Neural cell (in vitro differentiated cells): ENCODE measurements at regions not wholly inside any gene's neighbourhood (a gene's known extent, or its start where the extent isn't known, plus 50 kb on each side); places are given as distances from the start of the nearest gene placed in this dataset.

Experiments
- H2AFZ ChIP-seq: fragments of 200-600, 300-800 bp; sonication (generic), shearing (Covaris generic); 2 replicates; pipeline ENCODE4 v1.6.0; 2014; ENCODE audit warnings: low read depth, mild to moderate bottlenecking, antibody characterized with exemption, low read length, moderate library complexity
- H3F3A ChIP-seq: fragments of 200-600 bp; shearing (Covaris generic); 2 replicates; pipeline ENCODE4 v1.6.1; 2016; ENCODE audit warnings: mild to moderate bottlenecking, moderate library complexity, mixed read lengths, antibody characterized with exemption, low read length; ENCODE audit not compliant: insufficient read depth, poor library complexity, severe bottlenecking
- H3K27ac ChIP-seq: fragments of 200-600, 300-800 bp; sonication (generic), shearing (Covaris generic); 2 replicates; pipeline ENCODE4 v1.5.1; 2014; ENCODE audit warnings: mild to moderate bottlenecking, low read length, moderate library complexity
- H3K27me3 ChIP-seq: fragments of 300-800, 200-600 bp; sonication (generic), shearing (Covaris generic); 2 replicates; pipeline ENCODE4 v1.6.0; 2014; ENCODE audit warnings: mild to moderate bottlenecking, low read depth, low read length, moderate library complexity; ENCODE audit not compliant: insufficient read depth
- H3K36me3 ChIP-seq: fragments of 300-800, 200-600 bp; sonication (generic), shearing (Covaris generic); 2 replicates; pipeline ENCODE4 v1.5.1; 2014; ENCODE audit warnings: mild to moderate bottlenecking, antibody characterized with exemption, low read length, moderate library complexity; ENCODE audit not compliant: insufficient read depth
- H3K4me2 ChIP-seq: fragments of 300-800, 200-600 bp; sonication (generic), shearing (Covaris generic); 2 replicates; pipeline ENCODE4 v1.6.0; 2014; ENCODE audit warnings: mild to moderate bottlenecking, low read length
- H3K4me3 ChIP-seq: fragments of 300-800, 200-600 bp; sonication (generic), shearing (Covaris generic); 2 replicates; pipeline ENCODE4 v1.5.1; 2014; ENCODE audit warnings: mild to moderate bottlenecking, low read length, moderate library complexity
- H3K79me2 ChIP-seq: fragments of 200-600 bp; shearing (Covaris generic); replicated peaks from 2 replicates; pipeline ENCODE4 v1.6.0; 2014; ENCODE audit warnings: mild to moderate bottlenecking, low read length, moderate library complexity; ENCODE audit not compliant: insufficient read depth
- H3K9ac ChIP-seq: fragments of 300-800, 200-600 bp; sonication (generic), shearing (Covaris generic); 2 replicates; pipeline ENCODE4 v1.6.1; 2016; ENCODE audit warnings: mild to moderate bottlenecking, low read length, mixed read lengths
- H3K9me2 ChIP-seq: fragments of 200-600 bp; shearing (Covaris generic); 2 replicates; pipeline ENCODE4 v1.6.1; 2016; ENCODE audit warnings: mild to moderate bottlenecking, low read length, mixed read lengths; ENCODE audit not compliant: insufficient read depth
- H3K9me3 ChIP-seq: fragments of 200-600, 300-800 bp; sonication (generic), shearing (Covaris generic); 2 replicates; pipeline ENCODE4 v1.6.1; 2016; ENCODE audit warnings: mild to moderate bottlenecking, mixed run types, low read length, moderate library complexity, mixed read lengths
- H4K20me1 ChIP-seq: fragments of 200-600 bp; shearing (Covaris generic); 2 replicates; pipeline ENCODE4 v1.6.1; 2016; ENCODE audit warnings: mild to moderate bottlenecking, mixed run types; ENCODE audit not compliant: insufficient read depth
- EP300 ChIP-seq: fragments of 450-650 bp; conservative IDR thresholded peaks from 2 replicates; pipeline ENCODE4 v1.6.1; 2014; ENCODE audit warnings: antibody characterized with exemption, mild to moderate bottlenecking, moderate library complexity; ENCODE audit not compliant: poor library complexity, severe bottlenecking
- EZH2 ChIP-seq: fragments of 200-600, 300-800 bp; shearing (Covaris generic), sonication (generic); IDR thresholded peaks from 2 replicates; pipeline ENCODE4 v1.6.1; 2014; ENCODE audit warnings: antibody characterized with exemption, low read length, borderline replicate concordance, mild to moderate bottlenecking; ENCODE audit not compliant: insufficient read depth, poor library complexity, severe bottlenecking
- RAD21 ChIP-seq: fragments of 450-650 bp; conservative IDR thresholded peaks from 2 replicates; pipeline ENCODE4 v1.6.1; 2014; ENCODE audit warnings: antibody characterized with exemption, mild to moderate bottlenecking, moderate library complexity
- SMC3 ChIP-seq: fragments of 450-650 bp; conservative IDR thresholded peaks from 2 replicates; pipeline ENCODE4 v1.6.1; 2014; ENCODE audit warnings: antibody characterized with exemption, mild to moderate bottlenecking, moderate library complexity; ENCODE audit not compliant: poor library complexity
- TAF1 ChIP-seq: IDR thresholded peaks from 2 replicates; pipeline ENCODE4 v1.6.1; 2012; ENCODE audit warnings: low read depth
- TF ChIP-seq, protein P1 (sequence below): IDR thresholded peaks from 2 replicates; pipeline ENCODE4 v1.6.1; 2012; ENCODE audit warnings: borderline replicate concordance
- TF ChIP-seq, protein P2 (sequence below): fragments of 450-650 bp; IDR thresholded peaks from 2 replicates; pipeline ENCODE4 v1.5.1; 2014; ENCODE audit warnings: antibody characterized with exemption, mild to moderate bottlenecking, moderate library complexity; ENCODE audit not compliant: poor library complexity, severe bottlenecking

DNA sequence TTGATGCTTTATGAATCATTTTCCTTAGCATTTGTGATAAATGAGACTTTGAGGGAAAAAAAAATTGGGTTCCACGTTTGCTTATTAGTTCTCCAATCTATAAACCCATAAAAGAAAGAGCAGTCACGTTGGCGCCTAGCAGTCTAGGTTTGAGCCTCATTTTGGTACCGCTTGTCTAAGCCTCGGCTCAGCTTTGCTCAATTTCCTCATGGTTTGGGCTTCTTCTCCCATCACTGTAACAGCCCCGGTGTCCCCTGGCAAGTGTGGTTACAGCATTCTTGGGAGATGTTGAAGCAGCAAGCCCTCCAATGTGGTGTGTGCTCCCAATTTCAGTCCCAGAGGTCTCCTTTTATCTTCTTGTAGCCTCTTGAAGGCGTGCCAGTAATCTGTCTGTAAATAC, 578.4 kb downstream of the CDK5RAP2 start:
- Histone ChIP-seq H3K79me2 (no peaks in the 10 kb centered on the region), H3F3A (no peaks in the 10 kb centered on the region), H3K9me2 (no peaks in the 10 kb centered on the region), H4K20me1 (no peaks in the 10 kb centered on the region), H3K27ac (no peak overlapping the region), H3K9me3 (no peaks in the 10 kb centered on the region), H3K9ac (no peak overlapping the region), H3K36me3 (no peaks in the 10 kb centered on the region), H3K27me3 (no peaks in the 10 kb centered on the region), H3K4me2 (no peak overlapping the region), H3K4me3 (no peak overlapping the region), H2AFZ (no peak overlapping the region)
- TF ChIP-seq RAD21, result no peak
- TF ChIP-seq, protein P1, sequence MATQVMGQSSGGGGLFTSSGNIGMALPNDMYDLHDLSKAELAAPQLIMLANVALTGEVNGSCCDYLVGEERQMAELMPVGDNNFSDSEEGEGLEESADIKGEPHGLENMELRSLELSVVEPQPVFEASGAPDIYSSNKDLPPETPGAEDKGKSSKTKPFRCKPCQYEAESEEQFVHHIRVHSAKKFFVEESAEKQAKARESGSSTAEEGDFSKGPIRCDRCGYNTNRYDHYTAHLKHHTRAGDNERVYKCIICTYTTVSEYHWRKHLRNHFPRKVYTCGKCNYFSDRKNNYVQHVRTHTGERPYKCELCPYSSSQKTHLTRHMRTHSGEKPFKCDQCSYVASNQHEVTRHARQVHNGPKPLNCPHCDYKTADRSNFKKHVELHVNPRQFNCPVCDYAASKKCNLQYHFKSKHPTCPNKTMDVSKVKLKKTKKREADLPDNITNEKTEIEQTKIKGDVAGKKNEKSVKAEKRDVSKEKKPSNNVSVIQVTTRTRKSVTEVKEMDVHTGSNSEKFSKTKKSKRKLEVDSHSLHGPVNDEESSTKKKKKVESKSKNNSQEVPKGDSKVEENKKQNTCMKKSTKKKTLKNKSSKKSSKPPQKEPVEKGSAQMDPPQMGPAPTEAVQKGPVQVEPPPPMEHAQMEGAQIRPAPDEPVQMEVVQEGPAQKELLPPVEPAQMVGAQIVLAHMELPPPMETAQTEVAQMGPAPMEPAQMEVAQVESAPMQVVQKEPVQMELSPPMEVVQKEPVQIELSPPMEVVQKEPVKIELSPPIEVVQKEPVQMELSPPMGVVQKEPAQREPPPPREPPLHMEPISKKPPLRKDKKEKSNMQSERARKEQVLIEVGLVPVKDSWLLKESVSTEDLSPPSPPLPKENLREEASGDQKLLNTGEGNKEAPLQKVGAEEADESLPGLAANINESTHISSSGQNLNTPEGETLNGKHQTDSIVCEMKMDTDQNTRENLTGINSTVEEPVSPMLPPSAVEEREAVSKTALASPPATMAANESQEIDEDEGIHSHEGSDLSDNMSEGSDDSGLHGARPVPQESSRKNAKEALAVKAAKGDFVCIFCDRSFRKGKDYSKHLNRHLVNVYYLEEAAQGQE, result no peak

DNA sequence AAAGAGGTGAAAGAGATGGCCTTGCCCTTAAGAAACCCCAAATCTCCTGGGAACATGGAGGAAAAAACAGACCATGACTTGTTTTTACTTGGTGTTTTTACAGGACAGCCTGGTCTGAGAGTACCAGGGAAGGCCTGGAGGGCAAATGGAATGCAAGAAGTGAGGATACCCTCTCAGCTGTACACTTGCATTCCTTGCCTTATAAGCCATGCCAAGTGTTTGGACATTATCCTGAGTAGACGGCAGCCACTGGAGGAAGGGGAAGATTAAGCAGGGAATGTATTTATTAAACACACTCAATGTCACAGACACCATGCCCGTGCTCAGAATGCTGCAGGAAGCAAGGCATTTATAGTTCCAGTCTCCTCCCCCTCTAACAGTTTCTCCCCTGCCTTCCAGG, 581.4 kb downstream of the CDK5RAP2 start:
- Histone ChIP-seq H3K9me2 (no peaks in the 10 kb centered on the region), H3K36me3 (no peaks in the 10 kb centered on the region), H3K9ac (no peak overlapping the region), H3K4me2 (no peak overlapping the region), H3K4me3 (no peak overlapping the region), H3F3A (no peaks in the 10 kb centered on the region), H4K20me1 (no peaks in the 10 kb centered on the region), H3K27me3 (no peaks in the 10 kb centered on the region), H3K9me3 (no peaks in the 10 kb centered on the region), H3K27ac (no peak overlapping the region), H2AFZ (no peak overlapping the region), H3K79me2 (no peaks in the 10 kb centered on the region)
- TF ChIP-seq EP300 (no peak), TAF1 (no peak), EZH2 (no peak)

DNA sequence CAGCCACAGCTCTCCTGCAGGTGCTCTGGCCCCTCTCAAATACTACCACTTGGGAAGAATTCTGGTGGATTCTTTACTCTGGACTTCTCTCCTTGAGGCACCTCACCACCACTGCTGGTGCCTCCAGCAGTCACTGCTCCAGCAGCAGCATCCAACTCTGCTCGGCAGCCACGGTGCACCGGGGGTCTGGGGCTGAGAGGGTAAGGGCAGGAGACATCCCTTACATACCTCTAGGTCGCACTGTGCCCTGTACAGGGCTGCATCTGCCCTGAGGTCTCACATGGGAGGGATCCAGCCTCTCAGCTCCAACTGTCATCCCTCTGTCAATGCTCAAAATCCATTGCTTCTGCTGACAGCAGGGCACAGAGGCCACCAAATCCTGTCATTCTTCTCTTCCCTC, 588.2 kb downstream of the CDK5RAP2 start:
- Histone ChIP-seq H3F3A (no peaks in the 10 kb centered on the region), H4K20me1 (no peaks in the 10 kb centered on the region), H3K9me2 (no peaks in the 10 kb centered on the region), H3K79me2 (no peaks in the 10 kb centered on the region), H3K4me3 (no peak overlapping the region), H3K9ac (no peak overlapping the region), H3K4me2 (no peak overlapping the region), H3K36me3 (no peaks in the 10 kb centered on the region), H3K27ac (no peak overlapping the region), H2AFZ (no peak overlapping the region), H3K27me3 (no peaks in the 10 kb centered on the region), H3K9me3 (no peaks in the 10 kb centered on the region)
- TF ChIP-seq TAF1 (no peak), SMC3 (no peak), EZH2 (no peak)
- TF ChIP-seq, protein P1, result no peak
- TF ChIP-seq, protein P2, sequence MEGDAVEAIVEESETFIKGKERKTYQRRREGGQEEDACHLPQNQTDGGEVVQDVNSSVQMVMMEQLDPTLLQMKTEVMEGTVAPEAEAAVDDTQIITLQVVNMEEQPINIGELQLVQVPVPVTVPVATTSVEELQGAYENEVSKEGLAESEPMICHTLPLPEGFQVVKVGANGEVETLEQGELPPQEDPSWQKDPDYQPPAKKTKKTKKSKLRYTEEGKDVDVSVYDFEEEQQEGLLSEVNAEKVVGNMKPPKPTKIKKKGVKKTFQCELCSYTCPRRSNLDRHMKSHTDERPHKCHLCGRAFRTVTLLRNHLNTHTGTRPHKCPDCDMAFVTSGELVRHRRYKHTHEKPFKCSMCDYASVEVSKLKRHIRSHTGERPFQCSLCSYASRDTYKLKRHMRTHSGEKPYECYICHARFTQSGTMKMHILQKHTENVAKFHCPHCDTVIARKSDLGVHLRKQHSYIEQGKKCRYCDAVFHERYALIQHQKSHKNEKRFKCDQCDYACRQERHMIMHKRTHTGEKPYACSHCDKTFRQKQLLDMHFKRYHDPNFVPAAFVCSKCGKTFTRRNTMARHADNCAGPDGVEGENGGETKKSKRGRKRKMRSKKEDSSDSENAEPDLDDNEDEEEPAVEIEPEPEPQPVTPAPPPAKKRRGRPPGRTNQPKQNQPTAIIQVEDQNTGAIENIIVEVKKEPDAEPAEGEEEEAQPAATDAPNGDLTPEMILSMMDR, result no peak
